Progenitor cell of endocrine pancreas (in vitro differentiated cells): ENCODE measurements at regions not wholly inside any gene's neighbourhood (a gene's known extent, or its start where the extent isn't known, plus 50 kb on each side); places are given as distances from the start of the nearest gene placed in this dataset.

Source experiments
- DNase-seq: peaks from one replicate; pipeline ENCODE4 v3.0.0; 2021; ENCODE audit warnings: low spot score; ENCODE audit not compliant: unreplicated experiment
- H3K27ac Mint-ChIP-seq: 2 replicates; pipeline ENCODE4 v1.8.0; 2021; ENCODE audit warnings: mild to moderate bottlenecking, moderate library complexity, mixed read lengths
- H3K27me3 Mint-ChIP-seq: 2 replicates; pipeline ENCODE4 v1.8.0; 2021; ENCODE audit warnings: mixed read lengths
- H3K36me3 Mint-ChIP-seq: 2 replicates; pipeline ENCODE4 v1.8.0; 2022; ENCODE audit warnings: mixed read lengths; ENCODE audit not compliant: insufficient read depth
- H3K4me1 Mint-ChIP-seq: 2 replicates; pipeline ENCODE4 v1.8.0; 2021; ENCODE audit warnings: low read depth, mixed read lengths
- H3K4me3 Mint-ChIP-seq: 2 replicates; pipeline ENCODE4 v1.8.0; 2021; ENCODE audit warnings: low read depth, mild to moderate bottlenecking, moderate library complexity, mixed read lengths
- H3K9me3 Mint-ChIP-seq: 2 replicates; pipeline ENCODE4 v1.8.0; 2021; ENCODE audit warnings: low read depth, mixed read lengths
- CTCF ChIP-seq: fragments of 200-600 bp; sonication (generic); IDR thresholded peaks from one replicate; pipeline ENCODE4 v1.5.0; 2021; ENCODE audit warnings: antibody characterized with exemption, mild to moderate bottlenecking; ENCODE audit not compliant: unreplicated experiment

GRCh38 chr11:104361975-104362374 is 198.0 kb upstream of the PDGFD start:
- no peaks in the 10 kb centered on the region for H3K4me1 Mint-ChIP-seq
- DNase-seq = no peak
- H3K27me3 Mint-ChIP-seq = no peaks in the 10 kb centered on the region
- H3K36me3 Mint-ChIP-seq = no peaks in the 10 kb centered on the region
- H3K4me3 Mint-ChIP-seq = no peak overlapping the region
- no peaks in the 10 kb centered on the region for H3K9me3 Mint-ChIP-seq
- TF ChIP-seq CTCF = no peak
- no peak overlapping the region for H3K27ac Mint-ChIP-seq

GRCh38 chr11:104352036-104352435 is 188.1 kb upstream of the PDGFD start:
- TF ChIP-seq CTCF = no peak
- H3K4me1 Mint-ChIP-seq = no peaks in the 10 kb centered on the region
- H3K4me3 Mint-ChIP-seq = no peak overlapping the region
- H3K9me3 Mint-ChIP-seq = peaks cover 5% of the 10 kb centered on the region
- peaks cover 4% of the 10 kb centered on the region for H3K36me3 Mint-ChIP-seq
- no peak overlapping the region for H3K27ac Mint-ChIP-seq
- DNase-seq = no peak
- no peaks in the 10 kb centered on the region for H3K27me3 Mint-ChIP-seq

- peaks cover 3% of the 10 kb centered on the region for H3K9me3 Mint-ChIP-seq
- H3K4me1 Mint-ChIP-seq = peaks cover 4% of the 10 kb centered on the region
- no peak overlapping the region for H3K4me3 Mint-ChIP-seq
- H3K27me3 Mint-ChIP-seq = no peaks in the 10 kb centered on the region
- TF ChIP-seq CTCF = peak; percentile 53
- H3K27ac Mint-ChIP-seq = no peak overlapping the region
- no peak for DNase-seq
- no peaks in the 10 kb centered on the region for H3K36me3 Mint-ChIP-seq
Measured at GRCh38 chr11:104343578-104343977, 179.6 kb upstream of the PDGFD start.

- no peak overlapping the region for H3K4me3 Mint-ChIP-seq
- no peaks in the 10 kb centered on the region for H3K27me3 Mint-ChIP-seq
- peaks cover 3% of the 10 kb centered on the region for H3K4me1 Mint-ChIP-seq
- TF ChIP-seq CTCF = no peak
- no peak overlapping the region for H3K27ac Mint-ChIP-seq
- no peak for DNase-seq
- H3K36me3 Mint-ChIP-seq = no peaks in the 10 kb centered on the region
- peaks cover 3% of the 10 kb centered on the region for H3K9me3 Mint-ChIP-seq
Measured at GRCh38 chr11:104340590-104340989, 176.6 kb upstream of the PDGFD start.

GRCh38 chr11:104339380-104339831 is 175.5 kb upstream of the PDGFD start:
- Mint-ChIP-seq H3K36me3 (no peaks in the 10 kb centered on the region), H3K4me3 (no peak overlapping the region), H3K27me3 (no peaks in the 10 kb centered on the region), H3K27ac (no peak overlapping the region), H3K4me1 (peaks cover 2% of the 10 kb centered on the region), H3K9me3 (peaks cover 3% of the 10 kb centered on the region)
- DNase-seq = no peak
- no peak for TF ChIP-seq CTCF
